Effector memory CD8-positive, alpha-beta T cell (primary cell): ENCODE measurements at regions not wholly inside any gene's neighbourhood (a gene's known extent, or its start where the extent isn't known, plus 50 kb on each side); places are given as distances from the start of the nearest gene placed in this dataset.
"Not testable (repeated sequence)": the region's sequence is repeated elsewhere in the genome, so short reads cannot be mapped to it uniquely, and the experiment has no call there.

Experiments
- ATAC-seq: fragments of 150-1000 bp; cut with Tn5 transposase; replicated peaks from 2 replicates; pipeline ENCODE4 v1.10.0; 2021; ENCODE audit warnings: mild to moderate bottlenecking, moderate library complexity
- DNase-seq, 3 experiments: peaks; one replicate each; pipeline ENCODE4 v3.0.0; 2021
- H3K27ac Mint-ChIP-seq, 2 donors: one replicate each; pipeline ENCODE4 v1.8.0; 2022; ENCODE audit warnings: mild to moderate bottlenecking in 2 of 2, mixed read lengths in 2 of 2, moderate library complexity in 2 of 2
- H3K27me3 Mint-ChIP-seq, 2 donors: one replicate each; pipeline ENCODE4 v1.8.0; 2022; ENCODE audit warnings: mixed read lengths in 2 of 2
- H3K36me3 Mint-ChIP-seq: one replicate; pipeline ENCODE4 v1.8.0; 2022; ENCODE audit warnings: mild to moderate bottlenecking, moderate library complexity, mixed read lengths; ENCODE audit not compliant: insufficient read depth
- H3K4me1 Mint-ChIP-seq, 2 donors: one replicate each; pipeline ENCODE4 v1.8.0; 2022; ENCODE audit warnings: low read depth in 2 of 2, mixed read lengths in 2 of 2
- H3K4me3 Mint-ChIP-seq, 2 donors: one replicate each; pipeline ENCODE4 v1.8.0; 2022; ENCODE audit warnings: mild to moderate bottlenecking in 2 of 2, mixed read lengths in 2 of 2, moderate library complexity in 2 of 2
- H3K9me3 Mint-ChIP-seq, 2 donors: one replicate each; pipeline ENCODE4 v1.8.0; 2022; ENCODE audit warnings: mixed read lengths in 2 of 2

GRCh38 chr6:98036344-98036923, 753.4 kb upstream of the MMS22L start:
- DNase-seq (no peak), ATAC-seq (no peak)
- Mint-ChIP-seq H3K4me3 (no peak overlapping the region), H3K27ac (no peak overlapping the region), H3K36me3 (no peaks in the 10 kb centered on the region), H3K9me3 (peaks cover 0 to 5% of the 10 kb centered on the region in 2 donors), H3K4me1 (no peaks in the 10 kb centered on the region), H3K27me3 (no peaks in the 10 kb centered on the region)

DNA sequence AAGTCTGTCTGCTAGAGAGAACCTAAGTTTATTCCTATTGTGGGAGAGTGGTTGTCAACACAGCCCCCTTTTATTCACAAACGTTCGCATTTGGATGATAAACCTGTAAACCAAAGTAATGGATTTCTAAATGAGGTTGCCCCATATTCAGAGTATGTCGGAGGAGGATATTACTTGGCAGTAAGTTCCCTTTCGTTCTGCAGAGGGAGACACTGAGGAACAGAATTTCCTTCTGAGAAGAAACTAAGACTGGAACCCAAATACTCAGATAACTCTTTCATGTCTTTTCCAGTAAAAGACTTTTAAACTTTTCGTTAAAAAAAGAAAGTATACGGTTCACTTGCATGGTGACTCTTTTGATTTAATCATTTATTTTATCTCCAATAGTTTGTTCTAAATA, 754.6 kb upstream of the MMS22L start:
- H3K9me3 Mint-ChIP-seq, result peaks cover 0 to 5% of the 10 kb centered on the region in 2 donors
- H3K36me3 Mint-ChIP-seq, result no peaks in the 10 kb centered on the region
- no peaks in the 10 kb centered on the region for H3K4me1 Mint-ChIP-seq
- no peaks in the 10 kb centered on the region for H3K27me3 Mint-ChIP-seq
- H3K27ac Mint-ChIP-seq, result no peak overlapping the region
- DNase-seq, result no peak
- no peak overlapping the region for H3K4me3 Mint-ChIP-seq
- no peak for ATAC-seq

DNA sequence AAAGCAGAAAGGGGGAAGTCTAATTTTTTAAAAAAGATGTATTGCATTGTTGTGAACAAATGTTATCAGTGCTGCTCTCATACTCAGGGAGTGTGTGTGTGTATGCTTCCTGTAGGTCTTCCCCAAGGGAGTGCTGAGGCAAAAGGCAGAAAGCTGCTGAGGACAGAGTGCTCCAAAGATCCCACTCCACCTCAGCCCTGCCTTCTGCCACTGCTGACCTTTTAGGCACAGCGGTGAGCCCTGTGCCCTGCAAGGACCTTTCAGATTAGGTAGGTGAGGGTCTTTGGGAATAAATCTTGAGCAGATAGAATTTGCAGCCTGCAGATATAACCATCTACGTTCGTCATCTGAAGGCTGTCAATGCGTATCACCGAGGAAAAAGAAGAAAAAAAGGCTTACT, 756.4 kb upstream of the MMS22L start:
- Mint-ChIP-seq H3K27me3 (no peaks in the 10 kb centered on the region), H3K4me3 (no peak overlapping the region), H3K27ac (no peak overlapping the region), H3K9me3 (peaks cover 0 to 5% of the 10 kb centered on the region in 2 donors), H3K36me3 (no peaks in the 10 kb centered on the region), H3K4me1 (no peaks in the 10 kb centered on the region)
- ATAC-seq, result no peak
- DNase-seq, result no peak

GRCh38 chr6:98039904-98040607, 757.0 kb upstream of the MMS22L start:
- Mint-ChIP-seq H3K4me3 (no peak overlapping the region), H3K27ac (no peak overlapping the region), H3K36me3 (no peaks in the 10 kb centered on the region), H3K27me3 (no peaks in the 10 kb centered on the region), H3K9me3 (peaks cover 0 to 5% of the 10 kb centered on the region in 2 donors), H3K4me1 (no peaks in the 10 kb centered on the region)
- ATAC-seq (no peak), DNase-seq (no peak)

- Mint-ChIP-seq H3K27ac (no peak overlapping the region), H3K36me3 (no peaks in the 10 kb centered on the region), H3K4me3 (no peak overlapping the region), H3K4me1 (no peaks in the 10 kb centered on the region), H3K27me3 (no peaks in the 10 kb centered on the region), H3K9me3 (peaks cover 0 to 5% of the 10 kb centered on the region in 2 donors)
- no peak for DNase-seq
- ATAC-seq, result no peak
Measured at GRCh38 chr6:98041056-98041455, 758.0 kb upstream of the MMS22L start.

DNA sequence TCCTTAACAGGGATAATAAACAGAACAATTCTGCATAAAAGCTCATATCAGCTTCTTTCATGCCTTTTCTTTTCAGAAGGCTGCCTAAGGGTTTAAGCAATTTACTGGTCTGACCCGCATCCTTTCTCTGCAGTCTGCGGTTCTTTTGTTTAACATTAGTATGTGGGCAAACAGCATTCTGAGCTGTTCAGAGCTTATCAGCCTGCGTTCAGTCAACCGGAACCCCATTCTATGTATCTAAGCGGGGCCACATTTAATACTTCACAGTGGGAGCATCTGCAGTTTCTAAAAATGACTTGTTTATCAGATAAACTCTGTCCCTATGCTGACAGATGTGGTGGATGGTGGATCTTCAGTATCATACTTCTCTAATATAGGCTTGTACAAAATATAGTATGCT, 758.9 kb upstream of the MMS22L start:
- H3K4me3 Mint-ChIP-seq, result no peak overlapping the region
- H3K27ac Mint-ChIP-seq, result no peak overlapping the region
- ATAC-seq (no peak), DNase-seq (no peak)
- H3K36me3 Mint-ChIP-seq, result no peaks in the 10 kb centered on the region
- H3K9me3 Mint-ChIP-seq, result peaks cover 2 to 5% of the 10 kb centered on the region in 2 donors
- H3K4me1 Mint-ChIP-seq, result no peaks in the 10 kb centered on the region
- no peaks in the 10 kb centered on the region for H3K27me3 Mint-ChIP-seq

DNA sequence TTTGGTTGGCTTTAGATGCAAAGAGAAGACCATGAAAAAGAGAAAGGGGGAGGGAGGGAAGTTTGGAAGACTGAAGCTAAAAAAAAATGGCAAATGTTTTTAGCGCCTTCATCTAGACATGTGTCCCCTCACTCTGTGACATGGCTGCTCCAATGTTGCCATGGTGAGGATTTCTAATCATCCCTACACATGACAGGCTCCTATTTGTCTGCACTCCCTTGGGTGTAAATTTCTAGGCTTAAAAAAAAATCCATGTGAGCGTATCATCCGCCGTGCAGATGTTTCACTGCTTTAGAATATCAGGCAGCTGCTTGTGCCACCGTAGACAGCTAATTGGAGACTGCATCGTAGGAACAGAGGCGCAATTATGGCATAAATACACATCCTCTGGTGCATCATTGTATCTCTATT, 761.1 kb upstream of the MMS22L start:
- no peak for ATAC-seq
- no peak for DNase-seq
- Mint-ChIP-seq H3K36me3 (no peaks in the 10 kb centered on the region), H3K4me3 (no peak overlapping the region), H3K27ac (no peak overlapping the region), H3K9me3 (peaks cover 4 to 5% of the 10 kb centered on the region in 2 donors), H3K27me3 (no peaks in the 10 kb centered on the region), H3K4me1 (no peaks in the 10 kb centered on the region)

GRCh38 chr6:98044791-98045470, 761.9 kb upstream of the MMS22L start:
- ATAC-seq (no peak), DNase-seq (no peak)
- Mint-ChIP-seq H3K4me3 (no peak overlapping the region), H3K9me3 (peaks cover 4 to 5% of the 10 kb centered on the region in 2 donors), H3K27me3 (no peaks in the 10 kb centered on the region), H3K36me3 (no peaks in the 10 kb centered on the region), H3K27ac (no peak overlapping the region), H3K4me1 (no peaks in the 10 kb centered on the region)

DNA sequence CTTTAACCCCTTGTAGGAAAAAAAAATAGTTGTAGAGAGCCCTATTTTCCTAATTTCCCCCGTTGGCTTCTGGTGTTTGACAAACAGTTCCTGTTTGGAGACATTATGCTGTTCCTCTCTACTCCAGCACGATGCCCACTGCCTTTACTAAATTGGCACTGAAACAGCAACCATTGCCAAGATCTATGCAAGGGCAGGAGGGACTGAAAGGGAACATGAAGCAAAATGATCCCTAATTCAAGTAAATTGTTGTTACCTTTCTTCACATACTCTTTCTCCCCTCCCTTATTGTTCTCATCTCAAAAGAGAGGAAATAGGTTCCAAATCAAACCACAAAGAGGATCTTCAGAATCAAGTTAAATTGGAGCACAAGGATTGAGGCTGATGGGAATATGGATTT, 764.1 kb upstream of the MMS22L start:
- DNase-seq (no peak), ATAC-seq (no peak)
- Mint-ChIP-seq H3K4me1 (no peaks in the 10 kb centered on the region), H3K36me3 (no peaks in the 10 kb centered on the region), H3K27ac (no peak overlapping the region), H3K4me3 (no peak overlapping the region), H3K9me3 (peaks cover 0 to 4% of the 10 kb centered on the region in 2 donors), H3K27me3 (no peaks in the 10 kb centered on the region)

GRCh38 chr6:98047871-98048270, 764.9 kb upstream of the MMS22L start:
- no peak overlapping the region for H3K27ac Mint-ChIP-seq
- no peak for ATAC-seq
- H3K4me3 Mint-ChIP-seq, result no peak overlapping the region
- no peaks in the 10 kb centered on the region for H3K27me3 Mint-ChIP-seq
- no peaks in the 10 kb centered on the region for H3K4me1 Mint-ChIP-seq
- DNase-seq, result no peak
- H3K9me3 Mint-ChIP-seq, result peaks cover 0 to 4% of the 10 kb centered on the region in 2 donors
- no peaks in the 10 kb centered on the region for H3K36me3 Mint-ChIP-seq

DNA sequence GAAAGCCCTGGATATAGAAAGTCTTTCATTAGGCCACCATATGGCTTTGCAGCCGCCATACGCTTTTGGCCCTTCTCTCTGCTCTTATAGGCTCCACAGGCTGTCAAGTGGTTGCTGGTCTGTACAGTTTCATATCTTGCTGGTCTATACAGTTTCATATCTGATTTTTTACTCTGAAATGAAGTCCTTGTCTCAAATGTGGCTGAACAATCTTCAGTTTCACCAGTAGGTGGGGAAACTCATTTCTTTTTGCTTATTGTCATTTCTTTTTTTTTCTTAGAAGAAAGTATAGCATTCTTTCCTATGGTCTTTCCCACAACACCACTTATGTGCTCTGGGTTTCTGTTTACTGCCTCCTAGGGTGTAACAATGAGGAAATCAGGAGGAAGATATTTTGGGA, 771.4 kb upstream of the MMS22L start:
- H3K9me3 Mint-ChIP-seq, result peaks cover 0 to 3% of the 10 kb centered on the region in 2 donors
- no peak for DNase-seq
- H3K36me3 Mint-ChIP-seq, result no peaks in the 10 kb centered on the region

DNA sequence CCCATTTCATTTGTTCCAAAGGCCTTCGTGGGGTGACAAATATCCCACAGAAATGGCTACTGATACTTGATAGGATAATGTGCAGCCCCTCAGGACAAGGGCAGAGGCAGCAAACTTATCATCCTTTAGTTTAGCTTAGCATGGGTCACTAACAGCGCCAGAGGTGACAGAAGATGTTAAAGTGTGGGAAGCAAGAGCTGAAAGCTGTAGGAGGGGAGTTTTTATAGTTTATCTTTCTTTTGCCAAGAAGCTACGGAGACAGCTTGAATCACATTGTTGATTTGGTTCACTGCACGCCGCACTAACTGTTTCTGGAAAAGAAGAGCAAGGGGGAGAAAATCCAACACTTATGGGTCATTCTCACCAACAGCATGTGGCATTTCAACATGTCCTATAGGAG, 773.9 kb upstream of the MMS22L start:
- H3K4me1 Mint-ChIP-seq, result no peaks in the 10 kb centered on the region
- no peaks in the 10 kb centered on the region for H3K36me3 Mint-ChIP-seq
- ATAC-seq (no peak), DNase-seq (no peak)
- H3K27ac Mint-ChIP-seq, result no peak overlapping the region
- no peak overlapping the region for H3K4me3 Mint-ChIP-seq
- H3K27me3 Mint-ChIP-seq, result no peaks in the 10 kb centered on the region
- peaks cover 0 to 3% of the 10 kb centered on the region in 2 donors for H3K9me3 Mint-ChIP-seq

More for the DNA sequence above, 771.4 kb upstream of the MMS22L start:
- H3K4me3 Mint-ChIP-seq, result no peak overlapping the region
- ATAC-seq, result no peak
- no peaks in the 10 kb centered on the region for H3K4me1 Mint-ChIP-seq
- H3K27me3 Mint-ChIP-seq, result no peaks in the 10 kb centered on the region
- no peak overlapping the region for H3K27ac Mint-ChIP-seq

DNA sequence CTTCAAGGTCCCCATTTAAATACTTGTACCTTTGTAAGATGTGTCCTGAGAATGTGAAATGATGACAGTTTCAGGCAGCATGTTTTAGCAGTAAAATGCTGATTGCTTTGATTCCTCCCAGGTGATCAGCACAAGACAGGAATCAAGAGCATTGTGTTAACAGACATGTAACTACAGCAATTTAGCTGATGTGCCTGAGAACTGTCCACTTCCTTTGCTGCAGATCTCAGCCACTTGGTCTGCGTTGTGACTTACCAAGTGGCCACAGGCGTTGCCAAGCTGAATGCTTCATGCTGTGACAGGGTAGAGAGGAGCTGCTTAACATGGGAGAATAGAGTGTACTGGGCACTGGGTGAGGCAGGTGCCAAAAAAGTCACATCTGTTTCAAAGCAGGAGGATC, 767.0 kb upstream of the POU3F2 start:
- ATAC-seq, result no peak
- Mint-ChIP-seq H3K27ac (no peak overlapping the region), H3K4me3 (no peak overlapping the region), H3K9me3 (peaks cover 4 to 8% of the 10 kb centered on the region in 2 donors), H3K27me3 (no peaks in the 10 kb centered on the region), H3K36me3 (no peaks in the 10 kb centered on the region), H3K4me1 (no peaks in the 10 kb centered on the region)
- no peak for DNase-seq

DNA sequence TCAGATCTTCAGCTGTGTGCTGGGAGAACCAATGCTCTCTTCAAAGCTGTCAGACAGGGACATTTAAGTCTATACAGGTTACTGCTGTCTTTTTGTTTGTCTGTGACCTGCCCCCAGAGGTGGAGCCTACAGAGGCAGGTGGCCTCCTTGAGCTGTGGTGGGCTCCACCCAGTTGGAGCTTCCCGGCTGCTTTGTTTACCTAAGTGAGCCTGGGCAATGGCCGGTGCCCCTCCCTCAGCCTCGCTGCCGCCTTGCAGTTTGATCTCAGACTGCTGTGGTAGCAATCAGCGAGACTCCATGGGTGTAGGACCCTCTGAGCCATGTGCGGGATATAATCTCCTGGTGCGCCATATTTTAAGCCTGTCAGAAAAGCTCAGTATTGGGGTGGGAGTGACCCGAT, 745.8 kb upstream of the POU3F2 start:
- not testable (repeated sequence) for DNase-seq, H3K27me3 Mint-ChIP-seq, H3K4me1 Mint-ChIP-seq, H3K36me3 Mint-ChIP-seq, ATAC-seq, H3K27ac Mint-ChIP-seq, H3K4me3 Mint-ChIP-seq
- H3K9me3 Mint-ChIP-seq, result peaks cover 11 to 29% of the 10 kb centered on the region in 2 donors
